Activated T-helper 9 cell treated with anti-CD3 and anti-CD28 coated beads, Interleukin-2, amount 50 U/mL, for 16 hours (primary cell): ENCODE measurements at regions not wholly inside any gene's neighbourhood (a gene's known extent, or its start where the extent isn't known, plus 50 kb on each side); places are given as distances from the start of the nearest gene placed in this dataset.

Experiments used
- DNase-seq: peaks from one replicate; pipeline ENCODE4 v3.0.0-alpha.2; 2020; ENCODE audit warnings: low read depth

GRCh38 chr11:69931060-69931910 is 112.1 kb upstream of the FGF3 start:
- DNase-seq: no peak

GRCh38 chr11:69931994-69932910 is 113.0 kb upstream of the FGF3 start:
- no peak for DNase-seq

- no peak for DNase-seq
These were observed 115.8 kb upstream of the FGF3 start for GRCh38 chr11:69934861-69935494.

- no peak for DNase-seq
These were observed 116.8 kb upstream of the FGF3 start for GRCh38 chr11:69935941-69936505.

- DNase-seq: no peak
These were observed 117.6 kb upstream of the FGF3 start for GRCh38 chr11:69936771-69937170.

GRCh38 chr11:69938206-69938605 is 119.0 kb upstream of the FGF3 start:
- DNase-seq: no peak

GRCh38 chr11:69939551-69940245 is 120.5 kb upstream of the FGF3 start:
- DNase-seq: no peak

GRCh38 chr11:69940246-69940610 is 121.0 kb upstream of the FGF3 start:
- no peak for DNase-seq

- DNase-seq: no peak
These were observed 122.5 kb upstream of the FGF3 start for GRCh38 chr11:69941546-69942332.

- DNase-seq: no peak
These were observed 123.2 kb upstream of the FGF3 start for GRCh38 chr11:69942333-69942820.

GRCh38 chr11:69943066-69943465 is 123.8 kb upstream of the FGF3 start:
- DNase-seq: no peak

- DNase-seq: no peak
These were observed 124.3 kb upstream of the FGF3 start for GRCh38 chr11:69943506-69943905.

- no peak for DNase-seq
These were observed 125.1 kb upstream of the FGF3 start for GRCh38 chr11:69944146-69944795.

- DNase-seq: no peak
These were observed 125.9 kb upstream of the FGF3 start for GRCh38 chr11:69945157-69945556.

- DNase-seq: no peak
These were observed 128.0 kb upstream of the FGF3 start for GRCh38 chr11:69947059-69947792.

- DNase-seq: no peak
These were observed 128.6 kb upstream of the FGF3 start for GRCh38 chr11:69947793-69948255.

GRCh38 chr11:69948256-69949141 is 129.3 kb upstream of the FGF3 start:
- DNase-seq: no peak

GRCh38 chr11:69949327-69949726 is 128.8 kb upstream of the ANO1 start:
- DNase-seq: no peak
